ENCODE measurements at regions not wholly inside any gene's neighbourhood (a gene's known extent, or its start where the extent isn't known, plus 50 kb on each side); places are given as distances from the start of the nearest gene placed in this dataset.

DNA sequence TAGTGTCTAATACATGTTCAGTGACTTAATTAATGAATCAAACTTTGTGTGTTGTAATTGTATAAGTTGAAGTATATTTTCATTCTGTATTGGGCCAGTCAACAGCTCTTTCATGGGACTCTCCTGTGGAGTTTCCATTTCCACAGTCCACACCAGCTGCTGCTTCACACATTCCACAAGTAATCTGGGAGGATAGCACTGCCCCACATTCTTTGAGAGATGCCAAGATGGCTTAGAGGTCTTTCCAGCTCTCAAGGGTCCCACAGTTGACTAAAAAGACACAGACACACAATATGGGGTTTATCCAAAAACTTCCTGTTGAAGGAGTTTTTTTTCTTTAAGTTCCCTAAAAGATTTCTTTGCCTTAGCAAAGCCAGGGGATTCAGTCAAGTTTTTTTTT lies 408.3 kb downstream of the AACS start:
- H3K4me3 ChIP-seq (ENCODE audit: low read length): no peak overlapping the region
- no peak for DNase-seq (ENCODE audit: low read depth)
- TF ChIP-seq, protein P1, sequence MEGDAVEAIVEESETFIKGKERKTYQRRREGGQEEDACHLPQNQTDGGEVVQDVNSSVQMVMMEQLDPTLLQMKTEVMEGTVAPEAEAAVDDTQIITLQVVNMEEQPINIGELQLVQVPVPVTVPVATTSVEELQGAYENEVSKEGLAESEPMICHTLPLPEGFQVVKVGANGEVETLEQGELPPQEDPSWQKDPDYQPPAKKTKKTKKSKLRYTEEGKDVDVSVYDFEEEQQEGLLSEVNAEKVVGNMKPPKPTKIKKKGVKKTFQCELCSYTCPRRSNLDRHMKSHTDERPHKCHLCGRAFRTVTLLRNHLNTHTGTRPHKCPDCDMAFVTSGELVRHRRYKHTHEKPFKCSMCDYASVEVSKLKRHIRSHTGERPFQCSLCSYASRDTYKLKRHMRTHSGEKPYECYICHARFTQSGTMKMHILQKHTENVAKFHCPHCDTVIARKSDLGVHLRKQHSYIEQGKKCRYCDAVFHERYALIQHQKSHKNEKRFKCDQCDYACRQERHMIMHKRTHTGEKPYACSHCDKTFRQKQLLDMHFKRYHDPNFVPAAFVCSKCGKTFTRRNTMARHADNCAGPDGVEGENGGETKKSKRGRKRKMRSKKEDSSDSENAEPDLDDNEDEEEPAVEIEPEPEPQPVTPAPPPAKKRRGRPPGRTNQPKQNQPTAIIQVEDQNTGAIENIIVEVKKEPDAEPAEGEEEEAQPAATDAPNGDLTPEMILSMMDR (IDR thresholded peaks at IDR 0.05; ENCODE audit: insufficient read depth, low read depth, low read length, missing control alignments): no peak

DNA sequence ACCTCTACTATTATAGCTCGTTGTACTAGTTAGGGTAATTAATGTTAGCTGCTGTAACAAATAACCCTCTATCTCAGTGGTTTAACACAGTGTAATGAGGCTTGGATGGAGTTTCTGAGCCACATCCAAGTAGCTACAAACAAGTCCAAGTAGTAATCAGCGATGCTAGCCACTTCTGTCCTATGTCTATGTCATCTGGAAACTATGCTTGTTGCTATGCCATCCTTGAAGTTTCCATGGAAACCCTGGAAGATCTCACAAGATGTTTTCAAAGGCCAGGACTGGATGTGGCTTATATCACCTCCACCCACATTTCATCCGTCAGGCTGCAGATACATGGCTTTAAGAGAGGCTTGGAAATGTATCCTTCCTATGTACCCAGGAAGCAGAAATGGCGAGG lies 422.1 kb downstream of the AACS start:
- no peak for DNase-seq (ENCODE audit: low read depth)
- TF ChIP-seq, protein P1 (IDR thresholded peaks at IDR 0.05; ENCODE audit: insufficient read depth, low read depth, low read length, missing control alignments): no peak
- H3K4me3 ChIP-seq (ENCODE audit: low read length): no peak overlapping the region

DNA sequence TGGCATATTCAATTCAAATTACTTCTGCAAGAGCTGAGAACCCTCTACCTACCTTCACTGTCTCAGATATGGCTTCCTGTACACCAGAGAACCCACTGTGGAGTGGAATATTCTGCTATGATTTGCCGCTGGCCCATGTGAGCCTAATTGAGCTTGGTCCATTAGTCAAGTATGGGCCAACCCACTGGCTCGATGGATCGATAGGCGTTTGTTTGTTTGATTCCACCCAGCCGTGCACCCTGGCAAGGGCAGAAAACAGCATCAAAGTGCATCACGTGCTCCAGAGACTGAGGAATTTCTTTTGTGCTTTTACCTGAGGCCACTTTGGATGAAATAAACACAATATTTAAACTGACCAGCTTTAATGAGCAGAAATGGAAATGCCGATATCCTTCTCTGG lies 426.3 kb downstream of the AACS start:
- no peak for DNase-seq (ENCODE audit: low read depth)
- TF ChIP-seq, protein P1 (IDR thresholded peaks at IDR 0.05; ENCODE audit: insufficient read depth, low read depth, low read length, missing control alignments): no peak
- no peak overlapping the region for H3K4me3 ChIP-seq (ENCODE audit: low read length)

DNA sequence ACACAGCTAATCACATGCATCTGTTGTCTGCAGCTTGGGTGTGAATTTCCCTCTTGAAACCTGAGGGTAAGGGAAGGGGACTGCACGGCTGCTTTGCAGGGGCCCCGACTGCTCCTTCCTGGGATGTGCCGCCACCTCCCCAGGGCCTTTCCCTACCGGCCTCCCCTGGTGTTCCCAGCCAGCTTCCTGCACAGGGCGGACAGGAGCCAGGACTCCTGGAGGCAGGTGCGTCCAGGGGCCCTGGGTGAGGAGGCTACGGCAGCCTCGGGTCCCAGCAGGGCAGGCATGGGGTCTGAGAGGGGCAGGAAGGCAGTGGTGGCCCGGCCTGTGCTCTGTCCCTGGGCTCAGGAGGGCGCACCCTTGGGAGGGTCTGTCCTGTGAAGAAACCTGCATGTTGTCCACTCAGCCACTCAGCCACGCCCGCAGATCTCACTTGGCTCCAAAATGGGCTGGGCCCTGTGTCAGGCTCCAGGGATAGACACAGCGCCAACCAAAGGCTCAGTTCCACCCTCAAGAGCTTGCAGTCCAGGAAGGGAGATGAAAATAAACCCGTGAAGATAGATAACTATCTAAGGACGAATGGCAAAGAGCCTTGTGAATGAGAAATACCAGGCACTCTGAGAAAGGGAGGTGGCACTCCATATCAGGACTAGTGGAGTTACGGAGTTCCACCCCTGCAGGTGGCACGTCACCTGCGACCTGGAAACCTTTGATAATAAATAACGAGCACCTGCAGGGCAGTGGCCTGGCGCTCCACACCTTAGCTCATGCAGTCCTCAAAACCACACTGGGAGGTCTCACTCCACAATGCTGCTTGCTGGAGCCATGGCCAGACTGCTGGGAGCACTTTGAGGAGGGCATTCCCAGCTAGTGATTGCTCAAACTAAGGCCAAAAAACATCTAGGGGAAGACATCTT lies 427.4 kb downstream of the AACS start:
- no peak overlapping the region for H3K4me3 ChIP-seq (ENCODE audit: low read length)
- TF ChIP-seq, protein P1 (IDR thresholded peaks at IDR 0.05; ENCODE audit: insufficient read depth, low read depth, low read length, missing control alignments): no peak
- DNase-seq (ENCODE audit: low read depth): no peak

DNA sequence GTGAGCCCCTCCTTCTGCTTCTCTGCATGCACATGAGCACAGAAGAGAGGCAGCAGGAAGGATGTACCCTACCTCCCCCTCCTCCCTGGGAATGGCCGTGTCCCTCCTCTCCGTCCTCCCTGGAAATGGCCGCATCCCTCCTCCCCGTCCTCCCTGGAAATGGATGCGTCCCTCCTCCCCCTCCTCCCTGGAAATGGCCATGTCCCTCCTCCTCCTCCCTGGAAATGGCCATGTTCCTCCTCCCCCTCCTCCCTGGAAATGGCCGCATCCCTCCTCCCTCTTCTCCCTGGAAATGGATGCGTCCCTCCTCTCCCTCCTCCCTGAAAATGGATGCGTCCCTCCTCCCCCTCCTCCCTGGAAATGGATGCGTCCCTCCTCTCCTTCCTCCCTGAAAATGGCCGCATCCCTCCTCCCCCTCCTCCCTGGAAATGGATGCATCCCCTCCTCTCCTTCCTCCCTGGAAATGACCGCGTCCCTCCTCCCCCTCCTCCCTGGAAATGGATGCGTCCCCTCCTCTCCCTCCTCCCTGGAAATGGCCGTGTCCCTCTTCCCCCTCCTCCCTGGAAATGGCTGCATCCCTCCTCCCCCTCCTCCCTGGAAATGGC lies 428.6 kb downstream of the AACS start:
- no peak for DNase-seq (ENCODE audit: low read depth)
- H3K4me3 ChIP-seq (ENCODE audit: low read length): no peak overlapping the region
- TF ChIP-seq, protein P1 (IDR thresholded peaks at IDR 0.05; ENCODE audit: insufficient read depth, low read depth, low read length, missing control alignments): no peak

DNA sequence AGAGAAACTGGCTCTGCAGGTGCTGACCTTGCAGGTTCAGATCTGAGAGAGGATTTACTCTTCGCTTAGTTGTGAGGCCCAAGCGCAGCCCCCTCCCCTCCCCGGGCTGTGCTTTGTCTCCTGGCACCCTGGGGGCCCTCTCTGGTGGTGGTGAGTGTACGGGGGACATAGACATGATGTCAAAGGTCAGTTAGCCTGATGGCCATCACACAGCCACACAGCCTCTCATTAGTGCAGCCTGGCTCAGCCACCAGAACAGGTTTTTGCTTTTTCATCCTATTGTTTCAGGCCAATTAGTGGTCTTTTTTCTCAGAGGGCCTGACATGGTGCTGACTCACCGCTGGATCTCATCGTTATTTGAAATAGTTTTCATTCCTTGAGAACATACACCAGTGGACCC lies 437.9 kb downstream of the AACS start:
- DNase-seq (ENCODE audit: low read depth): no peak
- TF ChIP-seq, protein P1 (IDR thresholded peaks at IDR 0.05; ENCODE audit: insufficient read depth, low read depth, low read length, missing control alignments): no peak
- H3K4me3 ChIP-seq (ENCODE audit: low read length): no peak overlapping the region

Measured in epithelial cell of esophagus (primary cell).